ENCODE measurements at regions not wholly inside any gene's neighbourhood (a gene's known extent, or its start where the extent isn't known, plus 50 kb on each side); places are given as distances from the start of the nearest gene placed in this dataset.
"Not testable (repeated sequence)": the region's sequence is repeated elsewhere in the genome, so short reads cannot be mapped to it uniquely, and the experiment has no call there.

DNA sequence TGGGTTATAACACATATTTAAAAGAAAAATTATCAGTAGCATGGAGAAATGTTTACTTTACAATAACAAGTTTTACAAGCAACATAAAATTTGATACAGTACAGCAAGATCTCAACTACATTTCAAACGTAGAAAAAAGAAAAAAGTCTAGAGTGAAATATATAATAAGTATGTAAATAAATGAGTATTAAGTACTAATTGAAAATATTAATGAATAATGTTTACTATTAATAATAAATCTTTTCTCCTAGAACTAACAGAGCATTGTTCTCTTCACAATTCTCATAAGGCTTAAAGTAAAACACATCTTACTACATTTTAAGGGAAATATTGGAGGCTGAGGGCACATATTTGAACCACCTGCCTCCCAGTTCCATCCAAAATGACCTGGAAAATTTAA is 72.1 kb downstream of the TMEM212 start:
- no peak for DNase-seq

DNA sequence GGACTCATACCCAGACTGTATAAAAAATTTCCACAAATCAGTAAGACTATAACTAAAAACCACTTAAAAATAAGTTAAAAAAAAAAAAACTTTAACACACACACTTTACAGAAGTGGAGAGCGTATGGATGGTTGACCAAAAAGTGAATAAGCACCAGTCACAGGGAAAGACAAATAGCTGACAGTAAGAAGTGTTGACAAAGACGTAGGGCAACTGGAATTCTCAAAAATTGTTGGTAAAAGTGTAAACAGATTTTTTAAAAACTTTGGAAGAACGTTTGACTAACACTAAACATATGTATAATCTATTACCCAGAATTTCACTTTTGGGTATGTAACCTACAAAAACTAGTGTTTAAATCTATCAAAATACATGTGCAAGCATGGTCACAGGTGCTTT is 73.7 kb downstream of the TMEM212 start:
- no peak for DNase-seq

DNA sequence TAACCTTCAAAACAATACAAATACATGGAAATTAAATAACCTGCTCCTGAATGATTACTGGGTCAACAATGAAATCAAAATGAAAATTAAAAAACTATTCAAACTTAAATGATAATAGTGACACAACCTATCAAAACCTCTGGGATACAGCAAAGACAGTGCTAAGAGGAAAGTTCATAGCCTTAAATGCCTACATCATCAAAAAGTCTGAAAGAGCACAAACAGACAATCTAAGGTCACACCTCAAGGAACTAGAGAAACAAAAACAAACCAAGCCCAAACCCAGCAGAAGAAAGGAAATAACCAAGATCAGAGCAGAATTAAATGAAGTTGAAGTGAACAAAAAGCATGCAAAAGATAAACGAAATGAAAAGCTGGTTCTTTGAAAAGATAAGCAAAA is 79.5 kb downstream of the TMEM212 start:
- not testable (repeated sequence) for DNase-seq

DNA sequence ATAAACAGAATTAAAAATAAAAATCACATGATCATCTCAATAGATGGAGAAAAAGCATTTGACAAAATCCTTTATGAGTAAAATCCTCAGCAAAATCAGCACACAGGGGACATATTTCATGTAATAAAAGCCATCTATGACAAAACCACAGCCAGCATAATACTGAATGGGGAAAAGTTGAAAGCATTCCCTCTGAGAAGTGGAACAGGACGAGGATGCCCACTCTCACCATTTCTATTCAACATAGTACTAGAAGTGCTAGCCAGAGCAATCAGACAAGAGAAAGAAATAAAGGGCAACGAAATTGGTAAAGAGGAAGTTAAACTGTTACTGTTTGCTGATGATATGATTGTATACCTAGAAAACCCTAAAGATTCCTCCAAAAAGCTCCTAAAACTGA is 80.5 kb downstream of the TMEM212 start:
- DNase-seq, result not testable (repeated sequence)

DNA sequence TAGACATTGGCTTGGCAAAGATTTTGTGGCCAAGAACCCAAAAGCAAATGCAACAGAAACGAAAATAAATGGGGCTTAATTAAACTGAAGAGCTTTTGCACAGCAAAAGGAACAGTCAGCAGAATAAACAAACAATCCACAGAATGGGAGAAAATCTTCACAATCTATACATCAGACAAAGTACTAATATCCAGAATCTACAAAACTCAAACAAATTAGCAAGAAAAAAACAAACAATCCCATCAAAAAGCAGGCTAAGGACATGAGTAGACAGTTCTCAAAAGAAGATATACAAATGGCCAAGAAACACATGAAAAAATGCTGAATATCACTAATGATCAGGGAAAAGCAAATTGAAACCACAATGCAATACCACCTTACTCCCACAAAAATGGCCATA is 81.7 kb downstream of the TMEM212 start:
- DNase-seq, result not testable (repeated sequence)

DNA sequence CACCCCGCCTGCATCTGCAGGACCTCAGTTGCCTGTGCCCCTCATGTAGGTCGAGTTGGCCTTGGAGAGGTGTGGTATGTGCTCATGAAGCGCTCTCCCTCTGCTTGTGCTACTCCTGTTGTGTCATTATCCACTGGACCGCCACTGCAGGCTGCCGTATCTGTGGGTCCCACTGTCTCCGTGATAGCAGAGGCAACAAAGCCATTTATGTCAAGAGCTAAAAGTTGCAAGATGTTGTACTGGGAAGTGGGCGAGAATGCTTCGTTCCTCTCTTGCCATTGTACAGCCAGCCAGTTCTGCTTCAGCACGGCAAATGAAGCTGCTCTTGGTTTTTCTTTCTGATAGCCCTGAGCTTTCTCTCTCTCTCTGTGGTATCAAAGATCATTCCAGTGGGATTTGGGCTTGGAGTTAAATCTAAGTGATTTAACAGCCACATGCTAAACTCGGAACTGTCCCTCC is 89.0 kb downstream of the TMEM212 start:
- peak; percentile 40 to 56 (median 42) for DNase-seq

DNA sequence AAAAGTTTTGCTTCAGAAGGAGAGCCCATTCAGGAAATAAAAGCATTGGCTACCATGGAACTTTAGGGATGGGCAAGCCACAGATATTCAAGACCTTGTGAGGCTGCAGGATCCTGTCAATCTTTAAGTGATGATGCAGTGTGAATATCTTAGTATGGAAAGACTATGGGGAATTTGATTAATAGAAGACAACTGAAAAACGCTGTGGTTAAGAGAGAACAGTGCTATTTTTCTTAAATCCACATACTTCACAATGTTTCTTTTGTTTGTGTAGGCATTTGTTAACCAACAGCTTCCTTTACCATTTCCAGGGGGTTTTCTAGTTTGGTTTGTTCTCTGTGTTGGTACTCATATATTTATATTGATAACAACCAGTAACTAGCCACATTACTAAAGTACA is 90.3 kb downstream of the TMEM212 start:
- no peak for DNase-seq

DNA sequence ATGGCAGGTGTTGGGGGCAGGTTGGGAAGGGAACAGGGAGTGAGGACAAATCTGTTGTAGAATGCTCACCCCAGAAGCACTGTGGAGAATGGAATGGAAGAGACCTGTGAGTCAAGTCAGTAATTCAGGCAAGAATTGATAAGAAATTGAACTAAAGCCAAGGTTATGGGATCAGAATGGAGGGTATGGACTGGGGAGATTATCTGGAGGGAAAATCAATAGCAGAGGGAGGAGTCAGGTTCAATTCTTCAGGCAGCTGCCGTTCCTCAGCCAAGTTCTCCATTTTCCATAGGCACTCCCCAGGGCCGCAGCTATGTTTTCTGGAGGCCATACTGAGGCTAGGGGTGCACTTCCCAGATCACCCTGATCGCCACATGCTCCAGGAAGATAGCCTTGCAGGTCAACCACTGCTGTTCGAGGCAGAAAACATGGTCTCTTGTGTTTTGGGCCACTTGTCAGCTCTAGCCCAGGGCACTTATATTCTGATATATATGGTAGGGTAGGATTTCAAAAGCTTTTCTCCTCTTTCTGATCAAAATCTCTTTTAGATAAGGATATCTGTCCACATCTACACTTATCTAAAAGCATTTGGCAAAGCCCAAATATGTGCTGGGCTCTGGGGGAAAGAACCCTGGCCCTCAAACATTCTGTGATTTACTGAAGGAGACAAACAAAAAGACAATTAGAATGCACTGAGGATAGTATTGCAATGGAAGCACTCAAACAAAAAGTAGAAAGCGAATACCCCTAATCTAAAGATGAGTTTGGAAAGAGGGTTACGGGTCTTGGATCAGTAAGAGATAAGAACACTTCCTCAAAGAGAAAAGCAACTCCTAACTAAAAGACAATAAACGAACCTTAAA is 92.3 kb downstream of the TMEM212 start:
- DNase-seq, result no peak

DNA sequence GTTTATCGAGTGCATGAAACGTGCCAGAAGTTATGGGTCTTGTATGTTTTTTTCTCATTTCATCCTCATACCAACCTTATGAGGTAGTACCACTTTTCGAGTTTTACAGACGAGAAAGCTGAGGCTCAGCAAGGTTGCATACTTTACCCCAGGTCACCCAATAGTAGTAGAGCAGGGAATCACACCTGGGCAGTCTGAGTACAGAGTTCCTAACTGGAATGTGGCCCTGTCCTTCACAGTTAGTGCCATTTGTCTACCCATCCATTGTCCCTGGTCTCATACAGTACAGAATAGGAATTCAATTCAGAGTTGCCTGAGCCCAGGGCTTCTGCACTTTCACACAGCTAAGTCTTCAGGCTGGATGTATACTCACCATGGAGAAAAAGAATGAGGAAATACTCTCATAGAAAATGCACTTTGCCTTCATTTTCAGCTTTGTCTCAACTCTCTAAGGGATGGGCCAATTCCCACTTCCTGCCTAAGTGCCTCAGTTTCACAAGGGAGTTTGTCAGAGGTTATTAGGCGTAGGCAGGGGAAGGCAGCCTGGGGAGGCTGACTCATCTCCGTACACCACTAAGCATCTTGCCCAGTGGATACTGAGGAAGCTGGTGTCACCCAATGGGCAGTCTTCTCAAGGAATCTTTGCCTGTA is 93.2 kb downstream of the TMEM212 start:
- DNase-seq, result peak; percentile 92 to 98 (median 96)

DNA sequence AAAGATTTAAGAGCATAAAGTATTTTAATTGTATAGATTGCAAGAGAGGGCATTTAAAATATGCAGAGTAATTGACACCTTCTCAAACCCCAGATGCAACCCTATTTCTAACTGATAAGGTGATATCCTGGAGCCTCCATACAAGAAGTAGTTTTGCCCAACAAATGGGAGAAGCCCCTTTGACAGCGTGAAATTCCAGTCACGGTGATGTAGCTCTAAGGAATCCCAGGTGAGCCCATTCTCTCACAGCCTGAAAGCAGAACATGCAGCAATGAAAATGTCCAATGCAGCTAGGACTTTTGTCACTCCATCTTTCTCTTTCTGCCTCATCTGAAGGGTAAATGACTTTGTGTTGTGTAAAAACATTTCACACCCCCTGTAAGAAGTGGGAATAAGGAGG is 96.4 kb downstream of the TMEM212 start:
- no peak for DNase-seq

DNA sequence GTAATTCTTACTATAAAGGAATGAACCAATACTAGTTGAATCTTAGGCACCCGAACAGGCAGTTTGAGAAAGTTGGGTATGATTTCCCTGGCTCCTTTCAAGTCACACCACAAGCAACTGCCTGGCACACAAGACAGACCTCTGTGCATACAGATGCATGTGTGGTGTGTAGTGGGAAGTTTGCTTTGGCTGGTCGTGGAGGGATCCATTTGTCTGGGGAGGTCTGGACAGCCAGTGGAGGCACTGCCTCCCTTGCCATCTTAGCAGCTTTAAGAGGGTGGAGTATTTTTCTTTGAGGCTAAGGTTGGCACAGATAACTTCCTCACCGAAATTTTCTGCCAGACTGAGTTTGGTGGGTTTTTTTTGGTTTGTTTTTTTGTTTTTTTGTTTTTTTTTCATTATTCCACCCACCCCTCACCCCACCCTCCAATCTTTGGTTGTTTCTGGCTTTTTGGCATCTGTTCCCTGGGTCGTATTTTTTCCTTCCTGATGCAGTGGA is 97.1 kb downstream of the TMEM212 start:
- DNase-seq, result no peak

DNA sequence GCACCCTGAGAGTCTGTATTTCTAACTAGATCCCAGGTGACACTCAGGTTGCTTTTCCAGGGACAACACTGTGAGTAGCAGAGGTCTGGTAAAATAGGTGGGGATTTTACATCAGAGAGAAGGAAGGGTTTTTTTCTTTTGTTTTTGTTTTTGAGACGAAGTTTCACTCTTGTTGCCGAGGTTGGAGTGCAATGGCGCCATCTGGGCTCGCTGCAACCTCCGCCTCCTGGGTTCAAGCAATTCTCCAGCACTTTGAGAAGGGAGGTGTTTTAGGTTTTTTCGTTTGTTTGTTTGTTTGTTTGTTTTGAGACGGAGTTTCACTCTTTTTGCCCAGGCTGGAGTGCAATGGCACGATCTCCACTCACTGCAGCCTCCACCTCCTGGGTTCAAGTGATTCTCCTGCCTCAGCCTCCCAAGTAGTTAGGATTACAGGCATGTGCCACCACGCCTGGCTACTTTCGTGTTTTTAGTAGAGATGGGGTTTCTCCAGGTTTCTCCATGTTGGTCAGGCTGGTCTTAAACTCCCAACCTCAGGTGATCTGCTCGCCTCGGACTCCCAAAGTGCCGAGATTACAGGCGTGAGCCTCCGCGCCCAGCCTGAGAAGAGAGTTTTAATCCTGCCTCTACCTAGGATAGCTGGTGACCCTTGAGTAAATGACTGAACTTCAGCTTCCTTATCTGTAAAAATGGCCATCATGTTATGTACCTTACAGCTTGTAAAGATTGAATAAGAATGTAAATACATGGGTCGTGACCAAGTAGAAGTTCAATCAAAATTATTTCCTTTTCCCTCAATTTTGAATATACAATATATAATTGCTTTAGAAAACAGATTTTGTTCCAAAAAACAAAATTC is 95.9 kb upstream of the FNDC3B start:
- DNase-seq, result no peak

DNA sequence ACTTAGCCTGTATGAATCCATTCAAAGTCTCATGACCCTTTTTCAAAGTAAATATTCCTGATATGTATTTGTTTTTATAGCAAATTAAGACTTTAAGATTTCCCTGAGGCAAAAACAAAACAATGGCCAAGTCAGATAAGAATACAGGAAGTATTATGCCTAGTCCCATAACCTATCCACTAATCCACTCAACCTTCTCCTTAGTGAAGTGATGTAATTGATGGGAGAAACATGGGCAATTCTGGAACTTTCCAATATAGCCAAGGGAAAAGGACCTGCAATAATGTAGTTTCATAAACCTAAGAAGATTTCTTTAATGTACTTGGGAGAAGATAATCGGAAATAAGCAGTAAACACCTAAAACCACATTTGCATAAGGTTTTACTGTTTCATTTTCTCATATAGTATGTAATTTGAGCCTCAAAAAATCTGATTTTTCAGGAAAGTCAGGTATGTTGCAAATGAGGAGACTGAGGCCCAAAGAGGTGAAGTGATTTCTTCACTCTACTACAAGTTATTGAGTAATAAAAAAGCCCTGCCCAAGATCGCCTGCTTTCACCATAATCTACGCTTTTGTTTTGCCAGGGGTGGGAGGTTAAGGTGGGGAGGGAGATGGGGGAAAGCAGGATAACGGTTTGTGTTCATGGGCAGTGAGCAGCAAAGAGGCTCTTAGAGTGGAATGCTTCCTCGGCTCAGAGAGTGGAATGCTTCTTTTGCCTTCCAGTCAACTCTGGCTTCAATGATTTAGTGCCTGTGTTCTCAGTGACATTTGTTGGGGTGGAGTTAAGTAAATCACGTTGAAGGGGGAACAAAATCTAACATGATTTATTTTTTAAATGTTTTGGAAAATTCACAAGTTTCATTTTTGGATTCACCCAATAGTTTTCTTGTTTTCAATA is 95.0 kb upstream of the FNDC3B start:
- peak; percentile 21 to 44 (median 23) for DNase-seq

DNA sequence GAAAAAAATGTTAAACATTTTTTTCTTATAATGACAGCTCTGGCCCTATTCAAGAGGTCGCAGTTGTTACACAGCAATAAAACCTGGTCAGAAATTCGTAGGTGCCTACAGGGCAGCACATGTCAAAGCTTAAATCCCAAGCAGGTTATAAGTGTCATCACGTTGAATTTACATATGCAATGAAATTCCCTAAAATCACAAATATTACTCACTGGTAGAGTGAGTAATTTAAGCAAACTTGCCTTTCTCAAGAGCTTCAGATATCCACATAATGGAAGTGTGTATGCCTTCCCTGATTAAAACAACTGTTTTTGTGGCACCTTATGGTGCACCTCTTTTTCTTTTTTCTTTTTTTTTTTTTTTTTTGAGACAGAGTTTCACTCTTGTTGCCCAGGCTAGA is 90.7 kb upstream of the FNDC3B start:
- peak in 2 of 3 donors; percentile 51 to 60 for DNase-seq

DNA sequence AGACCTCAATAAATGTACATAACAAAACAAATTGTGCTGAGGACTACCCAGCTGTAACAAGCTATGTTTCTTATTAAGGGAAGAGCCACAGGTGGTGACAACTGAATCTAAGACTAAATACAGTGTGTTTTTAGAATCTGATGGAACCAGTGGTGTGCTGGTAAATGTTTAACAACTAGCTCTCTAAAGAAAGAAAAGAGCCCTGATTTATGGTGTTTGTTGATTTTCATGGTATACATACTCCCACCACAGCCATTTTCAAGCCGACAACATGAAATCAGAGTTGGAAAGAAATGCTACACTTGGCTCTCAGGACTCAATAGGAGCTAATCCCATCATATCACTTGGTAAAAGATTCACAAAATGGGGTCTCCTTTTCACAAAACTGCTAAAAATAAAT is 89.8 kb upstream of the FNDC3B start:
- no peak for DNase-seq

DNA sequence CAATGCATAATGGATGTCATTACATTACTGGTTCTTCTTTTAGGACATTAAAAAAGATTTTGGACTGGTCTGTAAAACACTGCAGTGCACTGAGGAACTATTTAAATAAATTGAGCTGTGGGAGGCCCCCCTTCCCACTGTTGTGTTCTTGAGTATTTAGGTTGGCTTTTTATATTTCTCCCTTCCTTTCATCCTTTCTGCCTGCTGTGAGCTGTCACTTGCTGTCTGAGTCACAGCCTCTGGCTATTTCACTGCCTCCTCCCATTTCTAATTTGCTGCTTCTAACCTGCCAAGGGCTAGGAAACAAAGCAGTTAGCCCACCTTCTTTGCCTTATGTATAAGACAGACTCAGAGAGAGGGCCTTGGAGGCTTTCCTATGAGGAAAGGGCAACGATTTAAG is 89.0 kb upstream of the FNDC3B start:
- peak; percentile 18 to 39 (median 28) for DNase-seq

DNA sequence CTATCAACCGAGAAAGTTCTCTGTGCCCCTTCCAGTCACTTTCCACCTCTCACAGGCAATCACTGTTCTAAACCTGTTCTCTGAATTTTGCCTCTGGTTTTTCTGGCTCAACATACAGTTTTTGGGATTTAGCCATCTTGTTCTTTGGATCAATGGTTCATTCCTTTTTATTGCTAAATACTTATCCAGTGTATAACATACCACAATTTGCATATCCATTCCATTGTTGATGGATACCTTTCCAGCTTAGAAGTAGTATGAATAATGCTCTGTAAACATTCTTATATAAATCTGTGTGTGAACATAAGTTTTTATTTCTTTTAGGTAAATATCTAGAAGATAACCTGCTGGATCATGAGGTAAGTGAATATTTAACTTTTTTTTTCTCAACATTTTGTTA is 87.8 kb upstream of the FNDC3B start:
- no peak for DNase-seq

DNA sequence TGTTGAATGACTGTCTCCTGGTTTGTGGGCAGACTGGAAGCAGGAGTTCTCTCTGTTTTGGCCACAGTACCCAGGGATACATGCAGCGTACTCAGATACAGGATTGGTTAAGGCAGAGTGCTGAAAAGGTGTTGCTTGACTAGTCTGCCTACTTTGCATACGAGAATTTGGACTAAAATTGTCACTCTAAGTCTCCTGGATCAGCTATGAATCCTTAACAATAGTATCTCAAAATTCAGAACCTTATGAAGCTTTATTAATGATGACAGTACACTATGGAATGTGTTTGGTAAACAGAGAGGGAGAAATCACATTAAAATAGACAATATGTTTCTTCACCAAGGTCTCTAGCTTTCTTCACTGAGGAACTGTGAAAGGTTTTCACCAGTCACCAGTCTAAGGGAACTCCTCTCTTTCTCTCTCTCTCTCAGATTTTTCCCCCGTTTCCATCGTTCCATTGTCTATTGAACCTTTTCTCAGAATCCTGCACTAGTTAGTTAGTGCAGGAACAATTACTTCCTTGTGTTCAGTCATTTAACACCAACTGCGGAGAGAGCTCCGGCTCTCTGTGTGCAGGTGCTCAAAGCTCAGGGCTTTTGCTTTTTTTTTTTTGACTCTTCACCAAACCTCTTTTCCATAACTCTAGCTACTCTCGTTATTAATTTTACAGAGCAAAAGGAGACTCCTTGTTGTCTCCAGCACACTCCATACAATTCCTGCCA is 85.9 kb upstream of the FNDC3B start:
- no peak for DNase-seq

DNA sequence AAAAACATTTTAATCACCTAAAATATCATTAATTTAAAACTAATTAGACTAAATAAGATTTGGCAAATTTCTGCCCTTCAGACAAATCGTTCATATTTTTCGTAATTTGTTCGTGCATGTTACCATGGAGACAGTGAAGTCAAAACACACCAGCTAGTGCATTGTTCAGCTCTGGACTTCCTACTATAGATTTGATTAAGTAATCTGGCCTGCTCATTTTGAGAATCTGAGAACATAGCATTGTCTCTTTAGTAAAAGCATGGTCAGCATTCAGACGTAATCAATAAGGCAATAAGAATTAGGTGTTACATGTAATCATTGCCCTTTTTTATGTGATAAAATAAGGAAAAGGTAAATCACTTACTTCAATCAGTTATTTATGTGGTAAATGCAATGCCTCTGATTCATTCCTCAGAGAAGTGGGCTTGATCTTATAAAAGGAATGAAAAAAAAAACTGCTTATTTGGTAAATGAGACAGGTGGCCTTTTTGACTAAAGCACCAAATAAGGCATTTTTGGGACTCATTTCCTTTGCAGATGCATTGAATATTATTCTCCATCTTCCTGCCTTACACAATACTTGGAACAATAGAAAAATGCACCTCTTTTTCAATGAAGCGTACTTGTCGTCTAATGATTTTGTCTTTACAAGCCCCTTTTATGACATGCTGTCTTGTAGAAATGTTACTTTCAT is 84.5 kb upstream of the FNDC3B start:
- peak; percentile 45 to 72 (median 61) for DNase-seq

DNA sequence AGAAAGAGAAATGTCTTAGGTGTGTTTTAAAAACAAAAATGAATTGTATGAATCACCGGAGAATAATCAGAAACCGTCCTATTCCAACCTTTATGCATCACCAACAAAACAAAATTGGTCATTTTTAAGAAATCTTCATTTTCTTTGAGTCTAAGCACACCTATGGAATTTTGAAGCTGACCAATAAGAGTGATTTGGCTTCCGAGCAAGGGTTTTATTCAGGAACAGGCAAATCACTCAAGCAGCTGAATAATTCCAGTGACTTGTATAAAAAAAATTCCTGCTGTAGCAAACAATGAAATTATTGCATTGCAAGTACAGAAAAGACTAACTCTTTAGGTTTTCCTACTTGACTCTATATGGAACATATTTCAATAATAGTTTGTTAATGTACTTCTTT is 83.8 kb upstream of the FNDC3B start:
- no peak for DNase-seq

Data from suppressor macrophage treated with lipopolysaccharide for 1 hour (primary cell).